Activated CD4-positive, alpha-beta T cell treated with anti-CD3 and anti-CD28 coated beads, Interleukin-2, amount 10 ng/mL, durations not matched to agents 24 days and 14 days (primary cell): ENCODE measurements at regions not wholly inside any gene's neighbourhood (a gene's known extent, or its start where the extent isn't known, plus 50 kb on each side); places are given as distances from the start of the nearest gene placed in this dataset.

Experiments used
- DNase-seq: peaks from one replicate; pipeline ENCODE4 v3.0.0; 2022
- H3K27ac Mint-ChIP-seq: one replicate; pipeline ENCODE4 v1.8.0; 2022; ENCODE audit warnings: mild to moderate bottlenecking, mixed read lengths
- H3K27me3 Mint-ChIP-seq: one replicate; pipeline ENCODE4 v1.8.0; 2022; ENCODE audit warnings: mixed read lengths
- H3K36me3 Mint-ChIP-seq: one replicate; pipeline ENCODE4 v1.8.0; 2022; ENCODE audit warnings: low read depth, mild to moderate bottlenecking, mixed read lengths
- H3K4me1 Mint-ChIP-seq: one replicate; pipeline ENCODE4 v1.8.0; 2021; ENCODE audit warnings: mixed read lengths
- H3K4me3 Mint-ChIP-seq: one replicate; pipeline ENCODE4 v1.8.0; 2022; ENCODE audit warnings: mild to moderate bottlenecking, moderate library complexity, mixed read lengths
- H3K9me3 Mint-ChIP-seq: one replicate; pipeline ENCODE4 v1.8.0; 2021; ENCODE audit warnings: mixed read lengths
- intact Hi-C: fragments of 100-400 bp; cut with micrococcal nuclease; formaldehyde crosslinking; loops from one replicate; pipeline ENCODE4 v1.15.1; 2023

DNA sequence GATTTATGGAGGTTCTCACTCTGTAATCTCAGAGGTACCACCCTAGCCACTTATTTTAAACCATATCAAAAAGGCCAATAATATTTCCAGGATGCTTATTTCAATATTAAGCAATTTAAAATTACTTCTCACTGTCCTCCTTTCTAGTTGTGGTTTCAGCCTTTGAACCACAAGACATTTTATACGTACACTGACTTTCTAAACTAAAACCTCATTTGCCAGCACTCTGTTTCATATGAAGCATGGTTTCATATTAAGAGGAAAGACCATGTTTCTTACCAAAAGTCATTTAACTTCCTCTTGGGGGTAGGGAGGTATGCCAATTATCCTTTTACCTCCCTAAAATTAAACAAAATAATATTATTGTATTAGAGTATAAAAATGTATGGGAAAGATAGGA is 399.8 kb downstream of the CDH7 start:
- no peaks in the 10 kb centered on the region for H3K9me3 Mint-ChIP-seq
- no peak for DNase-seq
- H3K4me3 Mint-ChIP-seq, result no peak overlapping the region
- intact Hi-C loops, result no loop called here
- H3K36me3 Mint-ChIP-seq, result no peaks in the 10 kb centered on the region
- H3K27me3 Mint-ChIP-seq, result no peaks in the 10 kb centered on the region
- no peaks in the 10 kb centered on the region for H3K4me1 Mint-ChIP-seq
- no peak overlapping the region for H3K27ac Mint-ChIP-seq

DNA sequence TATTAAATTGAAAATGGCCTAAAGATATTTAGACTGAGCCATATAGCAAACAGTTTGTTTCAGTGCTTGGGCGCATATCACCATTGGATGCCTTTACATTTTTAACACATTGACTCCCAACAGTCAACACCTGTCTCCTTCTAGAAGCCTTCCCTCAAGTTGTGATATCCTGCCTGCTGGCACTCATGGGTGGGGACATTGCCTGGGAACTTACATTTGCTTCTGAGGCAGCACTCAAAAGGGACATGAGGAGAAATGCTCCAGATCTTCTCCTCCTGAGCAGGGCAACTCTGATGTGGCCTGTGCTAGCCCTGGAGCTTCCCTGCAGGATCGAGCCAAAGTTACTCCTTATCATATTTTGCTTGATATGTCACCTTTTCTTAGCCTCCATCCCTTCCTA is 392.2 kb downstream of the CDH7 start:
- intact Hi-C loops, result no loop called here

DNA sequence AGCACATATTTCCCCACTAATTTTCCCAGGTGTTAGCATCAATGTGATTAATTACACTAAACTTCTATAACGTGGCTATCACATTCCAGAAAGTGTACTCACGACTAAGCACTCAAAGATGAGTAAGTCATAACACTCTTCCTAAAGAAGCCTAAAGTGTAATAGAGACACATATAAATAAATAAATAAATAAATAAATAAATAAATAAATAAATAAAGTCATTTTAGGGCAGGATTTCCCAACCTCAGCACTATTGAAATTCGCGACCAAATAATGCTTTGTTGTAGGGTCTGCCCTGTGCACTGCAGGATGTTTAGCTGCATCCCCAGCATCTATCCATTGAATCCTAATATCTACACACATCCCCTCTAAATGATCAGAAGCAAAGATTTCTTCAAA is 390.9 kb downstream of the CDH7 start:
- intact Hi-C loops, result no loop called here
- Mint-ChIP-seq H3K4me1 (no peaks in the 10 kb centered on the region), H3K27me3 (no peaks in the 10 kb centered on the region), H3K4me3 (no peak overlapping the region), H3K27ac (no peak overlapping the region), H3K36me3 (no peaks in the 10 kb centered on the region), H3K9me3 (no peaks in the 10 kb centered on the region)
- no peak for DNase-seq

More for the DNA sequence above, 392.2 kb downstream of the CDH7 start:
- H3K4me1 Mint-ChIP-seq, result no peaks in the 10 kb centered on the region
- no peaks in the 10 kb centered on the region for H3K9me3 Mint-ChIP-seq
- H3K36me3 Mint-ChIP-seq, result no peaks in the 10 kb centered on the region
- no peak for DNase-seq
- no peak overlapping the region for H3K27ac Mint-ChIP-seq
- H3K4me3 Mint-ChIP-seq, result no peak overlapping the region
- H3K27me3 Mint-ChIP-seq, result no peaks in the 10 kb centered on the region

- no peaks in the 10 kb centered on the region for H3K9me3 Mint-ChIP-seq
- H3K27ac Mint-ChIP-seq, result no peak overlapping the region
- H3K36me3 Mint-ChIP-seq, result no peaks in the 10 kb centered on the region
- no peaks in the 10 kb centered on the region for H3K4me1 Mint-ChIP-seq
- intact Hi-C loops, result no loop called here
- no peaks in the 10 kb centered on the region for H3K27me3 Mint-ChIP-seq
- H3K4me3 Mint-ChIP-seq, result no peak overlapping the region
- no peak for DNase-seq
Measured at GRCh38 chr18:66138642-66139041, 387.8 kb downstream of the CDH7 start.

GRCh38 chr18:66136039-66136438 is 385.2 kb downstream of the CDH7 start:
- Mint-ChIP-seq H3K4me3 (no peak overlapping the region), H3K27me3 (no peaks in the 10 kb centered on the region)

DNA sequence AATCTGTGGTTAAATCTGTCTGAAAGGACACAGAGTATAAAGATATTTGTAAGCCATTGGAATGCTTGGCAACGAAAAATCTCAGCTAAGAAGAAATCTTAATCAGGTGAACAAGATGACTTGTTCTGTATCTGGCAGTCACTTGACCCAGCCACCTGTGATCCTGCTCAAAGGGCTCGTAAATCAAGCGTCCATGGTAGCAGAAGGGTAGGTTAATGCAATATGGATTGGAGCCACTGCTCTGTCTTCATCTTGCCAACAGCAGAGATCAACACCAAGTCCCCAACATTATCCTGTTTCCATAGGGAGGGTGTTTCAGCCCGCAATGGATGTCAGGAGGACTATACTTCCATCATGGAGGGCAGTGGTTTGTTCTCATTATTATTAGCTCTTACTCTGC is 378.4 kb downstream of the CDH7 start:
- no peaks in the 10 kb centered on the region for H3K9me3 Mint-ChIP-seq
- H3K27ac Mint-ChIP-seq, result no peak overlapping the region
- H3K36me3 Mint-ChIP-seq, result no peaks in the 10 kb centered on the region
- H3K4me3 Mint-ChIP-seq, result no peak overlapping the region
- no peak for DNase-seq
- H3K4me1 Mint-ChIP-seq, result no peaks in the 10 kb centered on the region
- H3K27me3 Mint-ChIP-seq, result no peaks in the 10 kb centered on the region
- intact Hi-C loops, result no loop called here

More at GRCh38 chr18:66136039-66136438, 385.2 kb downstream of the CDH7 start:
- no peaks in the 10 kb centered on the region for H3K4me1 Mint-ChIP-seq
- intact Hi-C loops, result no loop called here
- DNase-seq, result no peak
- no peaks in the 10 kb centered on the region for H3K36me3 Mint-ChIP-seq
- no peaks in the 10 kb centered on the region for H3K9me3 Mint-ChIP-seq
- no peak overlapping the region for H3K27ac Mint-ChIP-seq

GRCh38 chr18:66126266-66126665 is 375.5 kb downstream of the CDH7 start:
- no peak overlapping the region for H3K27ac Mint-ChIP-seq
- H3K9me3 Mint-ChIP-seq, result no peaks in the 10 kb centered on the region
- intact Hi-C loops, result no loop called here
- no peaks in the 10 kb centered on the region for H3K36me3 Mint-ChIP-seq
- no peak for DNase-seq
- H3K4me1 Mint-ChIP-seq, result no peaks in the 10 kb centered on the region
- no peaks in the 10 kb centered on the region for H3K27me3 Mint-ChIP-seq
- H3K4me3 Mint-ChIP-seq, result no peak overlapping the region

DNA sequence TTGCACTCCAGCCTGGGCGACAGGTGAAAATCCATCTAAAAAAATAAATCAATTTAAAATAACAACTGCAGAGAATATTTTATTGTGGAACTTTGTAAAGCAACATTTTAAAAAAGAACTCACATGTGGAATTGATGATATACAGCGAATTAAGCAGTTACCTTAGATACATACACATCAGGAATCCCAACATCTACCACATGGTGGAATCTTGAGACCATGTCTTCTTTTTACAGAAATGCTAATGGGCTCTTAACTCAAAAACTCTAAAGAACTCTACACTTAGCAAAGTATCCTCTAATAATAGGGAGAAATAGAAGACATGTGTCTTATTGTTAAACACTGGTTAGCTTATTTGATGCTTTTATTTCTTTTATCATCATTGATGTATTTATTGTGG is 373.6 kb downstream of the CDH7 start:
- Mint-ChIP-seq H3K9me3 (no peaks in the 10 kb centered on the region), H3K27me3 (no peaks in the 10 kb centered on the region), H3K4me3 (no peak overlapping the region), H3K36me3 (no peaks in the 10 kb centered on the region), H3K27ac (no peak overlapping the region), H3K4me1 (no peaks in the 10 kb centered on the region)
- DNase-seq, result no peak
- intact Hi-C loops, result no loop called here

DNA sequence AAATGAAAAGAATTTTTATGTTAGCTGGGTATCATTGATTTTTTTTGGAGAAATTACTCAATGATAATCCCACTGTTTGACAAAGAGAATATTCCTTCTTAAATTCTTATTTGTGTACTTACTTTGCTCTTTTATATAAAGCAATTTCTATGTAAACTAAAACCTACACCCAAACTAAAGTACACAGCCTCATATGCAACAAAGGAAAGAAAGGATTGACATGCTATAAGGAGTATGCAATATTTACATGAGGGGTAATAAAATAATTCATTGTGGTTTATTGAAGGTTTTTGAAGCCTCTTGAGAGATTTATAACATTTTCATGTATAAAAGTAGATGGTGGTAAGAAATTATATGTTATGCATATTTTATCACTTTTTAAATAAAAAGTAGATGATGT is 368.5 kb downstream of the CDH7 start:
- H3K4me1 Mint-ChIP-seq, result no peaks in the 10 kb centered on the region
- no peaks in the 10 kb centered on the region for H3K27me3 Mint-ChIP-seq
- no peak for DNase-seq
- H3K36me3 Mint-ChIP-seq, result no peaks in the 10 kb centered on the region
- no peak overlapping the region for H3K27ac Mint-ChIP-seq
- H3K9me3 Mint-ChIP-seq, result no peaks in the 10 kb centered on the region
- intact Hi-C loops, result no loop called here
- no peak overlapping the region for H3K4me3 Mint-ChIP-seq

DNA sequence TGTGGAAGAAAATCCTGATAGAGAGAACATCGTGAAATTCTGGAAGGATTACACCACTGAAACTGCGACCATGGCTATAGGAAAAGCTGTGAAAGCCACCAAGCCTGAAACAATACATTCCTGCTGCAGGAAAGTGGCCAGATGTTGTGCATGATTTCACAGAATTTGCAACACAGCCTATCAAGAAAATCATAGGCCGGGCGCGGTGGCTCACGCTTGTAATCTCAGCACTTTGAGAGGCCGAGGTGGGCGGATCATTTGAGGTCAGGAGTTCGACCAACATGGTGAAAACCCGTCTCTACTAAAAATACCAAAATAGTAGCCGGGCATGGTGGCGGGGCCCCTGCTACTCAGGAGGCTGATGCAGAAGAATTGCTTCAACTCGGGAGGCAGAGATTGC is 360.2 kb downstream of the CDH7 start:
- Mint-ChIP-seq H3K9me3 (no peaks in the 10 kb centered on the region), H3K4me1 (no peaks in the 10 kb centered on the region), H3K36me3 (no peaks in the 10 kb centered on the region), H3K27me3 (no peaks in the 10 kb centered on the region), H3K27ac (no peak overlapping the region), H3K4me3 (no peak overlapping the region)
- intact Hi-C loops, result no loop called here
- DNase-seq, result no peak

GRCh38 chr18:66110607-66111006 is 359.8 kb downstream of the CDH7 start:
- intact Hi-C loops, result no loop called here
- H3K27me3 Mint-ChIP-seq, result no peaks in the 10 kb centered on the region

GRCh38 chr18:66109981-66110380 is 359.2 kb downstream of the CDH7 start:
- Mint-ChIP-seq H3K9me3 (peaks cover 3% of the 10 kb centered on the region), H3K4me1 (no peaks in the 10 kb centered on the region), H3K27me3 (no peaks in the 10 kb centered on the region), H3K36me3 (no peaks in the 10 kb centered on the region), H3K4me3 (no peak overlapping the region), H3K27ac (no peak overlapping the region)
- DNase-seq, result no peak
- intact Hi-C loops, result no loop called here

More at GRCh38 chr18:66110607-66111006, 359.8 kb downstream of the CDH7 start:
- no peaks in the 10 kb centered on the region for H3K9me3 Mint-ChIP-seq
- DNase-seq, result no peak
- H3K36me3 Mint-ChIP-seq, result no peaks in the 10 kb centered on the region
- H3K4me3 Mint-ChIP-seq, result no peak overlapping the region
- H3K27ac Mint-ChIP-seq, result no peak overlapping the region
- no peaks in the 10 kb centered on the region for H3K4me1 Mint-ChIP-seq

DNA sequence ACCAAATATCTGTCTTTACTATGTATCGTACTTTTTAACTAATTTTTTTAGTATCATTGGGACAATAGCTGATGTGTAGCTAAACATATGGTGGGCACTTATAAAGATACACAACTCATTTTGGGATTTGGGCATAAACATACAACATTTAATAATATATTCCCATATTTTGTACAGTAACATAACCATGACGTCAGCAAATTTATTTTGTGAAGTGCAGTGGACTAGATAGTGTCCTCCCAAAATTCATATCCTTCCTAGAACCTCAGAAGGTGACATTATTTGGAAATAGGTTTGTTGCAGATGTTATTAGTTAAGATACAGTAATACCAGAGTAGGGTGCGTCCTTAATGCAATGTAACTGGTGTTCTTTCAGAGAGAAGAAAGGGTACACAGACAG is 356.7 kb downstream of the CDH7 start:
- H3K27me3 Mint-ChIP-seq, result no peaks in the 10 kb centered on the region
- no peak overlapping the region for H3K4me3 Mint-ChIP-seq
- H3K36me3 Mint-ChIP-seq, result no peaks in the 10 kb centered on the region
- H3K9me3 Mint-ChIP-seq, result peaks cover 5% of the 10 kb centered on the region
- DNase-seq, result no peak
- H3K27ac Mint-ChIP-seq, result no peak overlapping the region
- no peaks in the 10 kb centered on the region for H3K4me1 Mint-ChIP-seq
- intact Hi-C loops, result no loop called here

DNA sequence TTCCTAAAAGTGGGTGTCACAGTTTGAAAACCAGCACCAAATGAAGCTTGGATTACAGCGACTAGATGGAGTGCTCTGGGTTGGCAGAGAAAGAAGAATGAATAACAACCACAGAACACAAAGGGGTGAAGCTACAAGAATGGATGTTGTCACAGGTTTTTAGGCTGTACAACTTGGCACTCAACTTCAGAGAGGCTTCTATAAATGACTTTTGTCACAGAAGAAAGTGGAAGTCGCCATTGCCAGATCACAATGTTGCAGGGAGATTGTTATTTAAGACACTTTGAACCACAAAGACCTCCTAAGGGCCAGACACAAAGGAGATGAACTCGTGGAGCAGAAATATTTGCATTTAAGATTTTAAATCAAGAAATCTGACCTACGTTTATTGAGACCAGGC is 354.2 kb downstream of the CDH7 start:
- no peaks in the 10 kb centered on the region for H3K4me1 Mint-ChIP-seq
- no peak overlapping the region for H3K4me3 Mint-ChIP-seq
- H3K27me3 Mint-ChIP-seq, result no peaks in the 10 kb centered on the region
- intact Hi-C loops, result no loop called here
- no peaks in the 10 kb centered on the region for H3K36me3 Mint-ChIP-seq
- H3K9me3 Mint-ChIP-seq, result peaks cover 5% of the 10 kb centered on the region
- no peak for DNase-seq
- H3K27ac Mint-ChIP-seq, result no peak overlapping the region

DNA sequence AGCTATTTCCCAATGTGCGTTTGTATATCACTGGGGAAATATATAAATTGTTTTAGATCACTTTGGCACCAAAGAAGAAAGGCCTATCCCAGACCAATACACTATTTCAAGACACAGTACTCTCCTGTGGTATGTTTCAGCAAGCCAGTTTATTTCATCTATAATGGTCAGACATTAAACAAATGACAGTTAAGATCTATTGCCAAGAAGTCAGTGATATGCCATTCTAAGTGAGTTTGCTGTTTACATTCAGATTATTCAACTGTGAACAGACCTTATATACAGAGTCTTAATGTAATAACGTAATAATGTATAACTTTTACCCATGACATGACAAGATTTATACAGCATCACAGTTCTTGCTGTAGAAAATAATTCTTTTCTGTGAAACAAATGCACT is 352.7 kb downstream of the CDH7 start:
- Mint-ChIP-seq H3K9me3 (peaks cover 5% of the 10 kb centered on the region), H3K27ac (no peak overlapping the region), H3K4me3 (no peak overlapping the region), H3K36me3 (no peaks in the 10 kb centered on the region), H3K27me3 (no peaks in the 10 kb centered on the region), H3K4me1 (no peaks in the 10 kb centered on the region)
- DNase-seq, result no peak
- intact Hi-C loops, result no loop called here
